AML-193 (cell line): ENCODE measurements at regions not wholly inside any gene's neighbourhood (a gene's known extent, or its start where the extent isn't known, plus 50 kb on each side); places are given as distances from the start of the nearest gene placed in this dataset.

ENCODE experiments used
- DNase-seq, 2 experiments: peaks; one replicate each; lab custom pipeline; 2025; lab: John Stamatoyannopoulos, UW

DNA sequence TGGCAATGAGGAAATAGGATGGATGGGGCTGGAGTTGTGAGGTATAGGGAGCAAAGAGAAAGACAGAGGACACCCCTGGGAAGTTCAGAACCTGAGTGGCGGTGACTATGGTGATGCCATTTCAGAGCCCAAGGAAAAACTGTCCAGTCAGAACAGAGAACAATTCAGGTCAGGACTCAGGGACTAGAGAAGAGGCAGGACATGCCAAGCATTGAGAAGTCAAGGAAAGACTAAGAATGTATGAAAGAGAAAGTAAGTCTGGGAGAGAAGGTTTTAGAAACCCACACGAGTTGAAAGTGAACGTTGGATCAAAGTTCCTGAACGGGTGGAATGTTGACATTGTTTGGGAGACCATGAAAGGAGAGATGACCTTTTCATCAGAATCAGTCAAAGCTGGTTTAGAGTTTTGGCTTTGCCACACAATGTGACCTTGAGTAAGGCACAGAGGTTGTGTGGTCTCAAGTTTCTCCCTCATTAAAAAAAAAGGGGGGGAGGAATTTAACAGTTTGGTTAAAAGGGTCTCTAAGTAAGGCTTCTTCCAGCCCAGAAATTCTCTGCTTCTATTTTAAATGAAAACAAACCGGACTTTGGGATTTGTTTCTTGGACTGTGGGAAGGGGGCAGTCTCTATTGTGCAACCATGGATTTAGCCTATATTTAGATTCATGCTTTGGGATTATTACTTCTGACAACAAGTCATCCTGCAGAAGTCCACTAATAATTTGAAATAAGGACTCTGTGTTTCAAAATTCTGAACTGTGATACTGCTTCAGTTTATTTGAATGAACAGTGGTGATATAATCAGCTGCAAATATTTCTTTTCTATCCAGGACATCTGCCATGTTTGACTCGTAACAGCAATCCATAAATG, 315.9 kb upstream of the TBL1XR1 start:
- no peak for DNase-seq

DNA sequence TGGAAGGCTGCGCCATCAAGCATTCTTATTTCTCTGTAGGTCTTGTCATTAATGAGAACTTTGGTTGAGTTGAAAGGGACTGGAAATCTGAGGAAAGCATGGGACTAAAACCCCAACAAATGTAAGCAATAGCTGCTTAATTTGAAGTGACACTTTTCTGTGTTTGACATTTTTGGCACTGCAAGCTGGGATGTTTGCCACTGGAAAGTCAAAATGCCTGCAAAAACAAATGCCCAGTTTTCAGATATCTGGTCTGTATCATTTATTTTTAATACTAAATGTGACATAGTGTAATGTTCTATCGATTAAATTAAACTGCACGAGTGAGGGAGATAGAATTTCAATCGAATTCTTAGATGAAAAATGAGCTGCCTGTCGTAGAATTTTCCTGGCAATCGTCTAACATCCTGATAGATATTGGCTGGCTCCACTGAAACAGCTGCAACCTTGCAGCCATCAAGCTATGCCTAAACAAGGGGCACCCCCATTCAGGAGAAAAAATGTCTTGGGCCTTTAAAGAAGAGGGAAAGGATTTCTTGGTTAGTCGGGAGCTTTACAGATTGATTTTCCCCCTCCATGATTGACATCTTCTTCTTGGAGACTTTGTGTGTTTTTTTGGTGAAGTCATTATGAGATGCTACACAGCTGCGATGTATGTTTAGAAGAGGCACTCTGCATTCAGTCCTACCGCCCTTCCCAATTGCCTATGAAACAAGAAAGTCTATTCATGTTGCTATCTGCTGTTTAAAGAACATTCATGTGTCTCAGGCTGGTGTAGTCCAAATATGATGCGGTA, 316.7 kb upstream of the TBL1XR1 start:
- no peak for DNase-seq

DNA sequence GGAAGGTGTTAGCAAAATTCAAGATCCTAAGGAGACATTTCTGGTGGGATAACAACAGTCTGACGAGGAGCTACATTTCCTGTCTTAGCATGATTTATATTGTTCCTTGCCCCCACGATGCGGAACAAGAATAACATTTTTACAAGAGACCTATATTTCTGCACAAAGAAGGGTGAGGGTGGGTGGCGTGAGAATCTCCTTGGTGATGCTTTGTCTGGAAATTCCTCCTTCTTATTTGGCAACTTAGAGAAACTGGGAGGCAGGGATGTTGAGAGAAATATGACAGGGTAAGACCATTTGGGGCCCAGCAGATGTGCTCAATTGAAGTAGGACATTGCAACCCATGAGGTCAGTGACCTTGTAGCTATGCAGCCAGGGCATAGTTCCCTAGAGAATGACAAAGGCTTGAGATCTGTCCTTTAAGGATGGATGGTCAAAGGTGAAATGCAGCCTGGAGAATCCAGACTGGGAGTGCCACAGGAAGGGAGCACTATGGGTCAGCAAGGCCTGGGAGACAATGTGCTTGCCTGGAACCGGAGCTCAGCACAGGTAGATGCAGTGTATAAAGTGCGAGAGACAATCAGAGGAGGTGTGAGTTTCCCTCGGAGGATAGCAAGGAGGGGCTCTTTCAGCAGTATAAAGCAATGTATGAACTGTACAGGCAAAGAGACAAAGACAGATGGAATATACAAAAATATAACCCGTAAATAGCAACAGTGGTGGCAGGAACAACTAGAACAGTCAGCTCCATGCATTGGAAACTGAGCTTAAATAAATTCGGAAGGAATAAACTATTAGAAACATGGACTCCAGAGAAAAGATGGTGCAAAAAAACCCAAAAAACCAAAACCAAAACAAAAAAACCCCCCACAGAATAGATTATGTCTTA, 317.6 kb upstream of the TBL1XR1 start:
- DNase-seq = no peak

DNA sequence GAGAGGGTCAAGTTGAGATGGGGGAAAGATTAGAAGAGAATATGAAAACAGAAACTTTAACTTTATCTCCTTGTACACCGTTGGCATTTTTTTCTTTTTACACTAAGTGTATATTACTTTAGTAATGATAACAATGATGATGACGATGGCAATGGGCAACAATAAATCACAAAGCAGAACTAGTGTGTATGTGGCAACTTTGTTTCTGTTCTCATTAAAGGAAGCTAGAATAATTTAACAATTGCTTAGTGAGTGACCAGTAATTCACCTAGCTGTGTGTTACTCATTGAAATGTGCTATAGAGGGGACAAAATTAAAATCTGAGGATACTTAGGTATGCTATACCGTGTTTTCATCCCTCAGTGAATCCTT, 318.5 kb upstream of the TBL1XR1 start:
- DNase-seq = no peak

DNA sequence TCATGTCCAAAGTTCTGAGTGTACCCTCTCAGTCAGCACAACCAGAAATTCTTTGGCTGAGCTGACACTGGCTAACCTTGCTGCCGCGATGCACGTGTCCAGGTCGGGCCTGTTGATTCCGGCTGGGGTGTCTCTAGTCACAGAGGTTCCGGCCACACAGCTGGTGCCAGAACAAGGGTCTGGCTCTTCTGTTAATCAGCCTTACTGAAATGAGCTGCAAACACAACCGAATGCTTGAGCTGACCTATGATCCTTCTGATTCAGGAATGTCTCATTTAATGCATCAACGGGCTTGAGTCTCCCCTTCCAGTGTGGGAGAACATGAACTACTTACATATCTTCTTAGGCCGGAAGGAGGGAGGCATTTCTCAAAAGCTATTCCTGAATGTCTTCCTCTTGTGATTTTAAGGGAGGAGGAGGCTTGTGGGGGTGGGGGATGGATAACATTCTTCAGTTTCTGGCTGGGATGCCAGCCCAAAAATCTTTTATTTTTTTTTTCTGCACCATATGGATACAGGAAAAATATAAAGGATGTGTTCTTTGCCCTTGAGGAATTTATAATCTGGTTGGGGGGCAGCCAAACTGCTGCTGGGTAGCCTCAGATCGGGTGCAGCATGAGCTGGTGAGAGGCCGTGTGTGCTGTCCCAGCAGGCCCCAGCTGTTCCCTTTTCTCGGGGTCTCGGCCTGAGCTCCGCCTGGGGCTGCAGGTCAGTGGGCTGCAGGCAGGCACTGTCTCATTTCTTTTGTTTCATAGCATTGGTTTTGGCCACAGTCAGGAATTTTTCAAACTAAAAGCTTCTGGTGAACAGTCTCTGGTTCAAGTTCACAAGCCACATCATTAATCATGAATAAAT, 319.1 kb upstream of the TBL1XR1 start:
- DNase-seq = no peak

DNA sequence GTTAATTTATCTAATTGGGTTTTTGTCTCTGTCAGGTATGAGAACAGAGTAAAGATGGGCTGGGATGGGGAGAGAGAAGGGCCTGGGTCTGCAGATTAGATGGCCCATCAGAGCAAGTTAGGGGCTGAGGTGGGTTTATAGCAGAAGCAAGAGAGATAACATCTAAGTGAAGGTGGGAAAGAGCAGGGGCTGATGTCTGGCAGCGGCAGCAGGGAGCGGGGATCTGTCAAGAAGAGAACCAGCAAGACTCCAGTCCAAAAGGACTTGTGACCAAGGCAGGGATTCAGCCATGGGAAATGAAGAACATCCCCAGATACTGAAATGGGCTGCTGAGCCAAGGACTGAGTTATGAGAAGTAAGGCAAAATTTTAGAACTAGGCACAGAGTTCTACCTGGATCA, 320.6 kb upstream of the TBL1XR1 start:
- DNase-seq = no peak

DNA sequence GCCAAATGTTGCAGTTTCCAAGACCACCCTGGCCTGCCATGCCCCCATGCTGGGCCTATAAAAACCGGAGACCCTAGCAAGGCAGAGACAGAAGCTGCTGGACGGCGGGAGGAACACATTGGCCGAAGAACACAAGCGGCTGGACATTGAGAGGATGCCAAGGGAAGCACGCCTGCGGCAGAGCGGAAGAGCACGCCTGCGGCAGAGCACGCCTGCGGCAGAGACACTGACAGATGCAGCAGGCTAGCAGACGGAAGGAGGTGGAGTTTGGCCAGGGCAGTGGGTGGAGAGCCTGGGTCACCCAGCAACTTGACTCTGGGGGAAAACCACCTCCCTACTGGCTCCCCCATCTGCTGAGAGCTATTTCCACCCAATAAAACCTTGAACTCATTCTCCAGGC, 322.3 kb upstream of the TBL1XR1 start:
- DNase-seq = no peak

DNA sequence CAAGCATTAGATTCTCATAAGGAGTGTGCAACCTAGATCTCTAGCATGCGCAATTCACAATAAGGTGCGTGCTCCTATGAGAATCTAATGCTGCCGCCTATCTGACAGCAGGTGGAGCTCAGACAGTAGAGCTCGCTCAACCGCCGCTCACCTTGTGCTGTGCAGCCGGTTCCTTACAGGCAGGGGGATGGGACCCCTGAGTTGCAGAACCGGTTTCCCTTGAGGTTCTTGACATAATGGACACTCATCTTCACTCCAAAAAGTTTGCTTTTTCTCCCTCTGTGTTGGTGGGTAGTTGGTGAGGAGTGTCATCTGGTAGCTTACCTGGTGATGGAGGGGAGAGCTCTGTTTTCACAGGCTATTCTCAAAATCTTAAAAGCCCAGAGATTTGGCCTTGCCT, 324.0 kb upstream of the TBL1XR1 start:
- no peak for DNase-seq

DNA sequence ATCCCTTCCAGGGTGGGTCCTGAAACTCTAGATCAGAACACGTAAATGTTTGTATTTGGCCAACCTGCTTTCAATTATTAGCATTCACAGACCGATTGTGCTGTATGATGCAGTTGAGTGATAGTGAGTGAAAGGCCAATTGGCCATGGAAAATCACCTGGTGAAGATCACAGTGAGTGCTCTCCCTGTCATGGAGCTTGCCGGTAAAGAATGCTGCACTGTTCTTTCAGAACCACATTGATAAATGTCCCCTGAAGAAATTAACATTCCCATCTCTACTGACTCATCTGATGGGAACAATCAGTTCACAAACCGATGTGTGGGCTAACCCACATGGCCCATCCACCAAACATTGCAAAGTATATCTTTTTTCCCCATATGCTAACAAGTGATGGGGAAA, 324.8 kb upstream of the TBL1XR1 start:
- no peak for DNase-seq

DNA sequence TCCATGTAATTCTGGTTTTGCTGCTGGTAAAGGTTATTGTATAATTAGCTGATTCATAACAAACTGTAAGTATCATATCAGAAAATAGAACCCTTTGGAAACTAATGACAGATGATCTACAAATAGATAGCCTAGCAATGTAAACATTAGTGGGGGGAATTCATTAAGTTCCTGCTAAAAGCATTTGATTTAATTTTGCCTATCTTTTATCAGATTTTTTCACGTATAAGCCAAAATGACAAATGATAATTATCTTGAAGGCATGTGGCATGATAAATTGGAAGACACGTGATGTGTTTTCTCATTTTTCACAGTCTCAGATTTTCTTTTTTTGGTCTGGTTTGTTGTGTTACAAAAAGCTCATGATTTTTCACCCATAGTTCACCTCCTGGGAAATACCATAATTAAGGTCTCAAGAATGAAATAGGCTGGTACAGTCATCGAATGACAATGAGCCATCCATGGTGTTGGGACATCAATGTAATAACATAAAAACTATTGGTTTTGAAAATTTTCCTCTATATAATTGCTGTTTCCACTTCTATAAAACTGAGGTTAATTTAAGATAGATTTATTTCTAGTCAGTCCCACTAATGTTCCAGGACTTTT, 325.9 kb upstream of the TBL1XR1 start:
- no peak for DNase-seq

DNA sequence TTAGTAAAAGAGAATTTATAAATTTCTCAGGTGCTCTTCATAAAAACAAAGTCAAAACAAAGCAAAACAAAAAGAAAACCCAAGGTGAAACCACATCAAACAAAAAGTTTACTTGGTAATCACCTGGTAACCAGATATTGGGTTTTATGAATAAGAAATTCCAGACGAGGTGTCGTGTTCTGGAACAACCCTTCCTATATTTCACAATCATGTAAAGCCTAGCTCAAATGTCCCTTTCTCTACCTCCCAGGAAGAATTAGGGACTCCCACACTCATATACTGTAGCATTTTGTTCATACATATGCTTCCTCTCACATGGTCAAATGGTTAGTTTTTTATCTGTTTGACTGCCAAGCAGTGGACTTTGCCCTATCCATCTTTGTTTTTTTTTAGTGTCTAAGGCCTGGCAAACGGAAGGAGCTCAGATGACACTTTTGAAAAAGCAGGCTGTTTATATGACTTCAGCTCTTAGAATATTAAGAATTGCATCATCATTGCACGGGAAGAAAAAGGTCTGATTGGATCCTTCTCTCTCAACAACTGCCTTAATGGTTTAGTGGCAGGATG, 326.7 kb upstream of the TBL1XR1 start:
- DNase-seq = no peak

DNA sequence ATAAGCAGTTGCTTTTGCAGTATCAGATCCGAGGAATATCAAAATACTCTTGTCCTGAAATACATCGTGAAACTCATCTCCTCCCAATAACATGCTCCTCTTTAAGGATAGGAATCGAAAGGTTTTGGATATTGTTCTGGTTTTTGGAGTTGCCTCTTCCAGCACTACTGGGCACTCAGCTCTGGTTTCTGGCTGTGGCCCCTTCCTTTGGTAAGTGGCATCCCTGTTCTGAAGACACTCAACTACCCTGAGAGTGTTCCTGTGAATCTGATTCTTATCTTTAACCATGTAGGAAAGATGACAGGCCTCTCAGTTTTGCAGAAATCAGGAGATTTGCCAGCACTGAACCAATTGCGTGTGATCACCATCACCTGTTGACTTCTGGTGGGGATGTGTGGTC, 327.5 kb upstream of the TBL1XR1 start:
- DNase-seq = no peak

DNA sequence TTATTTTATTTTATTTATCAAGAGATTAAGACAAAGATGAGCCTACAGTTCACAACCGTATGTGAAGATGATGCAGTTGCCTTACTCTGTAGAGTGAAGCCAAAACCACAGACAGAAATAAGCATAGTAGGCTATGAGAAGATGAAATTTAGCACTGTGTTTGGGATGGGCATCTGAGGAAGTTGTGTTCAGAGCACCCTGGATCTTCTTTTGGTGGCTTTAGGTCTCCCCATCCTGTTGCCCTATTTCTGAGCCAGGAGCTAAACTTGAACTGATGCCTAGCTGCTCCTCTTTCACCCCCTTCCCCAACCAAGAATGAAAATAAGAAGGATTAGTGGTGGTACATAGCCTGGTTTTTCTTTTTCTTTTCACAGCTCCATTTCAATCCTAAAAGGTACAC, 328.1 kb upstream of the TBL1XR1 start:
- no peak for DNase-seq

DNA sequence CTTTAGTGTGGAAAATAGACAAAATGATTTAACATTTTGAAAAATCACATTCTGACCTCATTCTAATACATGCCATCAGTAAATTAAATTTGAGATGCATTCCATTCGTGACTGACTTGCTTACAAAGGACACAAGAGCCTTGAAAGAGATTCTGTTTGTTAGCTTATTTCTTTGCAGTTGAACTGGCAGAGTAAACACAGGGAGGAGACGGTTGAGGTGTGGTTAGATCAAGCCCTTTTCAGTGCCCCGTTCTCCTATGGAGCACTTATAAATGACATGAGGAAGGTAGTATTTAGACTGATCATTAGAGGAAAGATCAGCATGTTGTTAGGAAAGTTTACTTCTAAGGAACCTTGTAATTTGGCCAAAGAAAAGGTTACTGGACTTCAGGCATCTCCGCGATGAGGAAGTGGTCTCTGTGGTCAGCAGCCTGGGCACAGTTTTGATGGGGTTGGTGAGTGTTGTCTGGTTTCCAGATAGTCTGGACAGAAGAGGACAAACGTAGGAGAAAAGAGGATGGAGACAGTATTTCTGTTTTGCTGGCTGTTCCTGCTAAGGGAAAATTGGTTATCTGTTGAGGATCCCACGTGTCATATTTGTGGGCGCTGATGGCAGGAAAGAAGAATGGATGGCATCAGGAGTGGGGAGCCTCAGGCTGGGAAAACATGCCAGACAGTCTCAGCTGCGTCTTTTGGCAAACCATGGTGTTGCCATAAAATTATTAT, 328.9 kb upstream of the TBL1XR1 start:
- DNase-seq = peak; percentile 70 to 84

DNA sequence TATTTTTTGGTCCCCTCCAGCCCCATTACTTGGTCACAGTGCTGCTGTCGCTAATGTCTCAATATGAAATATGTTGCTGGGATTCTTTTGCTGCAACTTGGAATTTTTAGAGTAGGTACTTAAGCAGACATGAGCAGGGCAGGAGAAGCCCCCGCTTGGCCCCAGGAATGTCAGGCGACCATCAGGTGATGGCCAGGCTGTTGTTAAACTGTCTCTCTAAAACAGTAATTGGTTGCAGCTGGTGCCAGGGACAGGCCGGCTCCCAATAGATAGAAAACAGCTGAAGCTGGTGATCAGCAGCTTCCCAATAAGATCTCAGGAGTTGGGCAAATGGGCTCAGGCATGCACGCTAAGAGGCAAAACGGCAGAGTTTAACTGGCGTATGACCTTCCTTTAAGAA, 329.9 kb upstream of the TBL1XR1 start:
- DNase-seq = no peak

DNA sequence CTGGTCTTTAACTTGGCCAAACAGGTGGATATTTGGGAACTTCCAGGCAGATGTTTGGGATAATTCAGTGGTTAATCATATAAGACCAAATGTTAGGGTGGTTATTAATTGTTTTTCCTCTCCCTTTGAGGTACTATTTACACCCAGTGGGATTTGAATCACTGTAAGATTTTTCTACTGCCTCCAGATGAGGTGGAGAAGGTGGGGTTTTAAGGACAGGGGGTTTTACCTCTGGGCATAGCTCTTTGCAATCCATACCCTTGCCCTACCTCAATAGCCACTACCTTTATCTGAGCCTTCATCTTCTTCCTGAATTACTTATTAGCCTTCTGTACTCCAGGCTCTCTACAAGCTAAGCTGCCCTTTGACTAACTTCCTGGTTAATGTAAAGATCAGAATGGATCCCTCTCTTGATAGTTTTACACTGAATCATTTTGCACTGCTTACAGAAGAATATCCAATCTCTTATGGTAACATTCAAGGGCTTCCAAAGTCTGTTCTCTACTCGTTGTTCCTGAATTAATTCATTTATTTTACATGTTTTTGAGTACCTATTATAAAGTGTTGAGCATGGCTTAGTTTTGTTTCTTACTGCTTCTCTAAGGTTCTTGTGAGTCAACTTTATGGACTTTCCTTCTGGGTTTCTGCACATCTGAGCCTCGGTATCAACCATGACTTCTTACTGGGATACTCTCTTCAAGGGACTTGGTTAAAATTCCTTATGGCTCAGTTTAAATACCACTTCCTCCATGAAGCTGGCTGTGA, 331.2 kb upstream of the TBL1XR1 start:
- DNase-seq = no peak

DNA sequence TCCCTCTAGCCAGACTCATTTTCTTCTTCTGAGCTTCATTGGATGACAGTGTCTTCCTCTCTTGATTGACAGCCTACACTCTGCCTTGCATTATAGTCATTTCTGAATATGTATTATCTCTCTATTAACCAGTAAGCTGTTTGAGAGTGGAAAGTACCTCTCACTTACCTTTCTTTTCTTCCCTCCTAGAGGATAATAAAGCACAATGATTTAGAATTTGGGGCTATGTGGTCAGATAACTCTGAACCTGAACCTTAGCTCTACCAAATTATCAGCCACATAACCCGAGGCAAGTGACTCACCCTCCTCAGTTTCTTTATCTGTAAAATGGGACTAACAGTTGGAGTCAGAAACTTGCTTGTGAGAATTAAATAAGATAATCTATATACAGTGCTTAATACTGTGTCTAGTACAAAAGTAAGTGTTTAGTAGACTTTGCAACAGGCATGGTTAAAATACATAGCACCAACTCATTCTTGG, 331.8 kb upstream of the TBL1XR1 start:
- DNase-seq = no peak

DNA sequence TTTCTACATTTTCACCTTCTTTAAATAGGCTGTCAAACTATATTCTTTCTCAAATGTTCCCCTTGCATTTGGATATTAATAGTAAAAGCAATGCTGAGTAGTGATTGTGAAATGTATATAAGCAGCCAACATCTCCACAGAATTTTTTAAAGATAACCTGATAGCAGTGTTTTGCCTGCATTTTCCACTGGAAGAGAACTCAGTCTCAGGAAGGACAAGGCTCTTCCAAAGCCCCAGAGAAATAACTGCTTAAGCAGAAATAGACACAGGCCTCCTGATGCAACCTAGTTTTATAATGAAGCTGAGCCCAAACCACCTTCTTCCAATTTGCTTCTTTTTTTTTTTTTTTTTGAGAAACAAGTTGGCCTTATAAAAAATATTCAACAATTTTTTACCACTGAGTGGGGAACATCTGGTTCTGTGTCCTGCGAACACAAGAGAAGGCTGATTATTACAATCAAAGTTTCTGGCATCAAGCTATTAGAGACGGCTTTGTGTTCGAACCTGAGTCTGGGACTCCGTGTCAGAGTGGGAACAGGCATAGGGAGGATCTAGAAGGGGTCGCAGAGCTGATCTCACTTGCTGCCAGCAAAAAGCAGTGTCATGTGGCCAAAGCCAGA, 332.5 kb upstream of the TBL1XR1 start:
- no peak for DNase-seq

DNA sequence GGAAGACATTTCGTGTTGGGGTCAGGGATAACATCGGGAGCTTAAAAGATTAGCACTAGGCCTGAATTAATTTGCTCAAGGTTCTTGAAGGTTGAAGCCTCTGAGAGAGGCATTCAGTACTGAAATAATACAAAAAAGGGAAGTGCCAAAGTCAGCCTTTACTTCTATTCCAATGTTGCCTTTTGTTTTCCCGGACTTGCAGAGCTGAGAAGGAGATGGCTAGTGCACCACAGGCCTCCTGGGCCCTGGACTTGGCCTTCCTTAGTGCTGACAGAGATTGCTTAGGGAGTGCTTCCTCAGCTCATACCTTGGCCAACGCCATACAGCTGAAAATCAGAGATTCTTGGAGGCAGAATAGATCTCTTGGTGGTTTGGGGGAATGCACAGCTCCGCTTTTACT, 333.6 kb upstream of the TBL1XR1 start:
- DNase-seq = peak in 1 of 2 experiments; percentile 11
